ENCODE measurements at regions not wholly inside any gene's neighbourhood (a gene's known extent, or its start where the extent isn't known, plus 50 kb on each side); places are given as distances from the start of the nearest gene placed in this dataset.

DNA sequence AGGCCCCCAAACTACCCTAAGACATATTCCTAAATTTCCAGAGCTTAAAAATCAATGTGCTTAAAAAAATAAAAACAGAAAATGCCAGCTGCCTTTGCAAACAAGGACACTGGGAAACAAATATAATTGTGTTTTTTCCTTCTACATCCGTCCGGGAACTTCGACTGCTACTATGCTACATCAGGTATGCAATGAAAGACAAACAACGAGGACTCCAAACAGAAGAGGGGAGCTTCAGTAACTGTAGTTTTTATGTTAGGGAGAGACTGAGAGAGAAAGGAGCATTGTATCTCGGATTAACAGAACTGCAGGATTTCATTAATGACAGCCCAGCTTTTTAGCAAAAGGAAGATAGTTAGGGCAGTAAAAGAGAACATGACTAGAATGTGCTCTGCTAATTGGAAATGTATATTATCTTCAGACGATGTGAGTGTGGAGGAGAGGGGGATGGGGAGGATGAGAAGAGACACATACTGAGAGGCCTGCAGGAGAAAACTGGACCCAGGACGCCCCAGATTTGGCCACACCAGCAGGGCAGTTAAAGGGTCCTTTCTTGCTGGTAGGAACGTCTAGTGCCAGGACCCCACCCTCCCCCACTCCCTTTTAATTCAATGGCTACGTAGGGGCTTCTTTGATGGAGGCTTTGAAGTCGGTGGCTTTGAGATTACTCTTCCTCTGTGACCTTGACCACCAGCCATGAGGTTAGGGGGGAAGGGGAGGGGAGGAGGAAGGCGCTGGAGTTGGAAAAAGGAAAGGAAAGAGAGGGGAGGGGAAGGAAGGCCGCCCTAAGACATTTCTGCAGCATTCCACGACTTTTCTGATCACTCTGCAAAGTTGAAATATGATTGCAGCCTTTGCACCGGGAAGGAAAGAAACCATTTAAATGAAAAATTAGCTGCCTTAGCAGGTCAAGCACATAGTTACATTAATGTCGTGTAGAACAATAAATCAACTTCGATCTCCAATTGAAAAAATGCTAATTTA lies 187.1 kb downstream of the BLID start:
- peak overlapping the region in 1 of 2 donors; percentile 13 for H3K27ac ChIP-seq (ENCODE audit: low read depth in 1 of 2, low read length in 1 of 2)
- no peak overlapping the region for H3K4me3 ChIP-seq (ENCODE audit: low read length in 2 of 2)
- peaks cover 5 to 21% of the 10 kb centered on the region in 2 donors for H3K27me3 ChIP-seq (ENCODE audit: control insufficient read depth in 2 of 2, insufficient read depth in 1 of 2, low read length in 1 of 2)
- H3K4me1 ChIP-seq (ENCODE audit: control insufficient read depth in 2 of 2, insufficient read depth in 2 of 2, low read length in 2 of 2) = no peaks in the 10 kb centered on the region
- no peak for DNase-seq (ENCODE audit: low read depth in 6 of 9, low spot score in 9 of 9)
- 51% methylated on average over 16 of the region's 16 CpGs for WGBS
- no peaks in the 10 kb centered on the region for H3K36me3 ChIP-seq (ENCODE audit: control insufficient read depth in 2 of 2, insufficient read depth in 2 of 2, low read length in 1 of 2)
- no peaks in the 10 kb centered on the region for H3K9me3 ChIP-seq (ENCODE audit: control insufficient read depth in 2 of 2, insufficient read depth in 1 of 2, low read length in 1 of 2)

DNA sequence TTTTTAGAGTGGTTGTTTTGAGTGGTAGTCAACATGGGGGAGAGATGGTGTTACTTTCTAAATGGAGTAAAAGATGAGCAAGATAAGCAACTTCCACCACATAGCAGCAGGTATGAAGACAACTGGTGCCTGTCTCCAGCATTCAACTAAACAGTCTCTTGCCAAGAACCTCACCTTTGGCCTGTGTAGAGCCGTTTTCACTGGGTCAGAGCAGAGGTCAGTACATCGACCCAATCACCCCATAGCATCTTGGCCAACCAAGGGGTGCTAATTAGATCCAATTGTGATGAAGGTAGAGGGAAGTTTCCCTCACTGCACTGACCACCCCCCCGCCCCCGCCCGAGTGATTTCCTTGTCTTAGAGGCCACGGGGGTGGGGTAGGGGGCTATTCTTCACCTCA lies 188.2 kb downstream of the BLID start:
- H3K27ac ChIP-seq (ENCODE audit: low read depth in 1 of 2, low read length in 1 of 2) = no peak overlapping the region
- no peaks in the 10 kb centered on the region for H3K4me1 ChIP-seq (ENCODE audit: control insufficient read depth in 2 of 2, insufficient read depth in 2 of 2, low read length in 2 of 2)
- WGBS = 94% methylated on average over 6 of the region's 6 CpGs
- no peak for DNase-seq (ENCODE audit: low read depth in 6 of 9, low spot score in 9 of 9)
- no peak overlapping the region for H3K4me3 ChIP-seq (ENCODE audit: low read length in 2 of 2)
- H3K36me3 ChIP-seq (ENCODE audit: control insufficient read depth in 2 of 2, insufficient read depth in 2 of 2, low read length in 1 of 2) = no peaks in the 10 kb centered on the region
- no peaks in the 10 kb centered on the region for H3K9me3 ChIP-seq (ENCODE audit: control insufficient read depth in 2 of 2, insufficient read depth in 1 of 2, low read length in 1 of 2)
- H3K27me3 ChIP-seq (ENCODE audit: control insufficient read depth in 2 of 2, insufficient read depth in 1 of 2, low read length in 1 of 2) = peaks cover 5 to 21% of the 10 kb centered on the region in 2 donors

DNA sequence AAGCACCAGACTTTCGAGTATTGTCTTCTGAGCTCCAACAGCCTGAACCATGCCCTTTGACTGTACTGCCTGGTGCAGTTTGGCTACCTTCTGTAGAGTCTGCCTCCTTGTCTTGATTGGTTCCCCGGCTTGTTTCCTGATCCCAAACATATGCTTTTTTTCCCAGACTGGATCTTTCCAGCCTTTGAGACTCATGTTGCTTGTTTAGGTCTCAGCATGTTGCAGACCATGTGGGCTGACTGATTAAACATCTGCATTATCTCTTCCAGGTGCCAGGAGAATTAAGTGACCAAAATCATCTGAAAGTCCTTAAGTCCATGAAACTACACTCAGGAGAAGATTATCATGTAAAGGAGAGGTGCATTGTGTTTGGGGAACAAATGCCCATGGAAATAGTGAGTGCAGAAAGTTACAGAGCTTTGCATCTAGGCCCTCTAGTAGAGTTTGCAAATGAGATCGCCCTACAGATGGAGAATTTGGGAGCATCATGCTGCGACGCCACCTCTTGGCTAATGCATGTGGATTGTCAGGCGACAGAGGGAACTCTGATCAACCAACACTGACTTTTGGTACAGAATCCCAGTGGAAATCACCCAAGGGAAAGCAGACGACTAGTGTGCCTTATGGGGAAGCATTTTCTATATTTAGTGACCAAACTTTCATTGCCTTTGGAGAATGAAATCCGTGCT lies 188.8 kb downstream of the BLID start:
- Histone ChIP-seq H3K27ac (ENCODE audit: low read depth in 1 of 2, low read length in 1 of 2) (no peak overlapping the region), H3K4me3 (ENCODE audit: low read length in 2 of 2) (no peak overlapping the region), H3K4me1 (ENCODE audit: control insufficient read depth in 2 of 2, insufficient read depth in 2 of 2, low read length in 2 of 2) (no peaks in the 10 kb centered on the region), H3K27me3 (ENCODE audit: control insufficient read depth in 2 of 2, insufficient read depth in 1 of 2, low read length in 1 of 2) (peaks cover 5 to 21% of the 10 kb centered on the region in 2 donors), H3K9me3 (ENCODE audit: control insufficient read depth in 2 of 2, insufficient read depth in 1 of 2, low read length in 1 of 2) (no peaks in the 10 kb centered on the region), H3K36me3 (ENCODE audit: control insufficient read depth in 2 of 2, insufficient read depth in 2 of 2, low read length in 1 of 2) (no peaks in the 10 kb centered on the region)
- DNase-seq (ENCODE audit: low read depth in 6 of 9, low spot score in 9 of 9) = no peak
- 90% methylated on average over 8 of the region's 8 CpGs for WGBS

DNA sequence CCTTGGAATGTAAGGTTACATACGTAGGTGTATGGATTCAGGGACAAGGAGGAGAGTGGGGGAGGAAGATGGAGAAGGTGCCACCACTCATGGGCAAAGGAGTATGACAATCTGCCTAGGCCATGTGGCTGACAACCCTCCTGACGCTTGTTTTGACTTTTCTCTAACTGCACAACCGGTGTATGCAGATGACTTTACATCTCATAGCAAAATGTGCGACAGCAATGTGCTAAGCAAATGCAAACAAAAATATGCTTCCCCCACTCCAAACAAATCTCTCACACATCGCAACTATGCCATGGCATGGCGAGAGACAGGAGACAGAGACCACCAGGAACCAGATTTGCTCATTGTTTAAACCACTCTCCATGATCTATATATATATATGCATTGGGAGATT lies 191.8 kb downstream of the BLID start:
- no peak overlapping the region for H3K27ac ChIP-seq (ENCODE audit: low read depth in 1 of 2, low read length in 1 of 2)
- no peaks in the 10 kb centered on the region for H3K9me3 ChIP-seq (ENCODE audit: control insufficient read depth in 2 of 2, insufficient read depth in 1 of 2, low read length in 1 of 2)
- H3K27me3 ChIP-seq (ENCODE audit: control insufficient read depth in 2 of 2, insufficient read depth in 1 of 2, low read length in 1 of 2) = peaks cover 0 to 7% of the 10 kb centered on the region in 2 donors
- no peak overlapping the region for H3K4me3 ChIP-seq (ENCODE audit: low read length in 2 of 2)
- WGBS = 96% methylated on average over 6 of the region's 6 CpGs
- DNase-seq (ENCODE audit: low read depth in 6 of 9, low spot score in 9 of 9) = no peak
- no peaks in the 10 kb centered on the region for H3K4me1 ChIP-seq (ENCODE audit: control insufficient read depth in 2 of 2, insufficient read depth in 2 of 2, low read length in 2 of 2)
- no peaks in the 10 kb centered on the region for H3K36me3 ChIP-seq (ENCODE audit: control insufficient read depth in 2 of 2, insufficient read depth in 2 of 2, low read length in 1 of 2)

DNA sequence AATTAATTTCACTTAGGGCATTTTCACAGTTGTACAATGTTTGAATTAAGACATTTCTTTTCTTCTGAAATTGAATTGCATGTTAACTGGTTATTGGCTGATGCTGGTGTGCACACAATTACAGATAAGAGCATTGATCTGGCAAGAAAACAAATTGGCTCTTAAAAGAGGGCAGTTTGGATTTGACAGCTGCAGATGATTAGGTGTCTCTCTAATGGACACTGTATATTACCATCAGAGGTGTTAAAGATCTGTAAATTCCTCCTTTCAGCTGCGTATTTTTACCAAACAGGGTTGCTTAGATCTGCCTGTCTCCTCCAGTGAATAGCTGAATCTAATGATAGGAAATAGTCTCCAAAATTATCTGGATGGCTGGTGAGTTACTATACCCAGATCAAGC lies 198.5 kb downstream of the BLID start:
- H3K27ac ChIP-seq (ENCODE audit: low read depth in 1 of 2, low read length in 1 of 2) = no peak overlapping the region
- H3K4me3 ChIP-seq (ENCODE audit: low read length in 2 of 2) = no peak overlapping the region
- DNase-seq (ENCODE audit: low read depth in 6 of 9, low spot score in 9 of 9) = no peak
- WGBS = 98% methylated on average over 1 of the region's 1 CpG
- H3K27me3 ChIP-seq (ENCODE audit: control insufficient read depth in 2 of 2, insufficient read depth in 1 of 2, low read length in 1 of 2) = no peaks in the 10 kb centered on the region
- no peaks in the 10 kb centered on the region for H3K9me3 ChIP-seq (ENCODE audit: control insufficient read depth in 2 of 2, insufficient read depth in 1 of 2, low read length in 1 of 2)
- H3K36me3 ChIP-seq (ENCODE audit: control insufficient read depth in 2 of 2, insufficient read depth in 2 of 2, low read length in 1 of 2) = no peaks in the 10 kb centered on the region
- no peaks in the 10 kb centered on the region for H3K4me1 ChIP-seq (ENCODE audit: control insufficient read depth in 2 of 2, insufficient read depth in 2 of 2, low read length in 2 of 2)

DNA sequence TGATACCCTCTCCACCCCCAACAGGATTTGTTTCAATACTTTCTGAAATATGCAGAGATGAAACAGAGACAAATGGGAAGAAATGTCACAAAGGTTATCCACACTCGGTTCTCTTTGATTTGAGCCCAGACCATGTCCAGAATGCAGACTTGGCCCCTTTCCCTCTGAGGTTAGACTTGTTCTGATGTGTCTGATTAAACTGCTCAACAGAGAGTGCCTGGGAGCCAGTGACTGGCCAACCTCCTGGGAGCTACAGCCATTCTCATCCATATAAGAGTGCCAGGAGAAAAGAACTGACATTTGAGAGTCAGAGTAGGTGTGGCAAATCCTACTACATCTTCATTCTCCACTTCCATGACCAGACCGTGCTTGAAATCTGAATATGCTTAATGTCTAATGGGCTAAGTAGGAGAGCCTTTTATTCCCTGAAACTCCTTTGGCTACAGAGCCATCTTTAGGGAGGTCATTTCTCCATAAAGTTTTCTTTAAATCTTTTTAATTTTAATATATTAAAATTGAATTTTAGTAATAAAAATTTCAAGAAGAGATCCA lies 201.4 kb downstream of the BLID start:
- H3K9me3 ChIP-seq (ENCODE audit: control insufficient read depth in 2 of 2, insufficient read depth in 1 of 2, low read length in 1 of 2) = no peaks in the 10 kb centered on the region
- no peak for DNase-seq (ENCODE audit: low read depth in 6 of 9, low spot score in 9 of 9)
- no peak overlapping the region for H3K27ac ChIP-seq (ENCODE audit: low read depth in 1 of 2, low read length in 1 of 2)

DNA sequence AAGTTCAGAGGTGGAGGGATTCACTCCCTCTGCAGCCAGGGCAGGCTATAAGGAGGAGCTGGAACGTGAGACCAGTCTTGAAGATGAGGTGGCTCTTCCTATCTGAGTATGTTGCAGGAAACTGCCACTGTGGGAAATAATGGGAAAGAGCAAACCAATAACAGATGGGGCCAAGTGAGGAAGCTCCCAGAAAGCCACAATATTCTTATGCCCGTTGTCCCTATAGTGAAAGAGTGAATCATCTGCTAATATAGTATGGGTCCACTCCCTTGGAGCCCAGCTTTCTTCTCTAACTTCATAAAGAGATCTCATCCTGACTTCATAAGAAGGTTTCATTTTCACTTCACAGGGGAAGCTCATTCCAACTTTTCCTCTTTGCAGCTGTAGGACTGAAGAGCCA lies 206.4 kb downstream of the BLID start:
- Histone ChIP-seq H3K36me3 (ENCODE audit: control insufficient read depth in 2 of 2, insufficient read depth in 2 of 2, low read length in 1 of 2) (no peaks in the 10 kb centered on the region), H3K4me1 (ENCODE audit: control insufficient read depth in 2 of 2, insufficient read depth in 2 of 2, low read length in 2 of 2) (peaks cover 0 to 4% of the 10 kb centered on the region in 2 donors), H3K27ac (ENCODE audit: low read depth in 1 of 2, low read length in 1 of 2) (no peak overlapping the region), H3K4me3 (ENCODE audit: low read length in 2 of 2) (no peak overlapping the region), H3K9me3 (ENCODE audit: control insufficient read depth in 2 of 2, insufficient read depth in 1 of 2, low read length in 1 of 2) (no peaks in the 10 kb centered on the region), H3K27me3 (ENCODE audit: control insufficient read depth in 2 of 2, insufficient read depth in 1 of 2, low read length in 1 of 2) (no peaks in the 10 kb centered on the region)
- DNase-seq (ENCODE audit: low read depth in 6 of 9, low spot score in 9 of 9) = no peak
- WGBS = 92% methylated on average over 2 of the region's 2 CpGs

More for the DNA sequence above, 201.4 kb downstream of the BLID start:
- 90% methylated on average over 2 of the region's 2 CpGs for WGBS
- Histone ChIP-seq H3K4me1 (ENCODE audit: control insufficient read depth in 2 of 2, insufficient read depth in 2 of 2, low read length in 2 of 2) (no peaks in the 10 kb centered on the region), H3K27me3 (ENCODE audit: control insufficient read depth in 2 of 2, insufficient read depth in 1 of 2, low read length in 1 of 2) (no peaks in the 10 kb centered on the region), H3K36me3 (ENCODE audit: control insufficient read depth in 2 of 2, insufficient read depth in 2 of 2, low read length in 1 of 2) (no peaks in the 10 kb centered on the region), H3K4me3 (ENCODE audit: low read length in 2 of 2) (no peak overlapping the region)

DNA sequence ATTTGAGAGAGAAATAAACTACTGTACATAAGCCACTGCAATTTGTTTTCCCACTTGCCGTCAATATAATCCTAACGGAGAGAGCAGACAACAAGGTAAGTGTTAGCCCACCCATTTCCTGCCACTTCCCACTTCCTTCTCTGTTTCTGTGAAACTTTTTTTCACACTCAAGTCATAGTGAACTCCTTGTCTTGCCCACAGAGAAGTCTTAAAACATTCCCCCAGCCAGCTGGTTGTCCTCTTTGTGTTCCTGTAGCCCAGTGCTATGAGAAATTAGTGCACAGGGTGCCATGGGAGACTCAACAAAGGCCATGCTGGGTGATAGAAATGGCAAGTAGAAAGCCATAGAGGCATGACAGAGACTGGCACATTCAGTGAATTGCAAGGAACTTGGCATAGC lies 208.6 kb downstream of the BLID start:
- H3K9me3 ChIP-seq (ENCODE audit: control insufficient read depth in 2 of 2, insufficient read depth in 1 of 2, low read length in 1 of 2) = no peaks in the 10 kb centered on the region
- peaks cover 0 to 4% of the 10 kb centered on the region in 2 donors for H3K4me1 ChIP-seq (ENCODE audit: control insufficient read depth in 2 of 2, insufficient read depth in 2 of 2, low read length in 2 of 2)
- WGBS = 12% methylated on average over 2 of the region's 2 CpGs
- no peak overlapping the region for H3K27ac ChIP-seq (ENCODE audit: low read depth in 1 of 2, low read length in 1 of 2)
- no peak overlapping the region for H3K4me3 ChIP-seq (ENCODE audit: low read length in 2 of 2)
- H3K27me3 ChIP-seq (ENCODE audit: control insufficient read depth in 2 of 2, insufficient read depth in 1 of 2, low read length in 1 of 2) = no peaks in the 10 kb centered on the region
- no peaks in the 10 kb centered on the region for H3K36me3 ChIP-seq (ENCODE audit: control insufficient read depth in 2 of 2, insufficient read depth in 2 of 2, low read length in 1 of 2)
- no peak for DNase-seq (ENCODE audit: low read depth in 6 of 9, low spot score in 9 of 9)

DNA sequence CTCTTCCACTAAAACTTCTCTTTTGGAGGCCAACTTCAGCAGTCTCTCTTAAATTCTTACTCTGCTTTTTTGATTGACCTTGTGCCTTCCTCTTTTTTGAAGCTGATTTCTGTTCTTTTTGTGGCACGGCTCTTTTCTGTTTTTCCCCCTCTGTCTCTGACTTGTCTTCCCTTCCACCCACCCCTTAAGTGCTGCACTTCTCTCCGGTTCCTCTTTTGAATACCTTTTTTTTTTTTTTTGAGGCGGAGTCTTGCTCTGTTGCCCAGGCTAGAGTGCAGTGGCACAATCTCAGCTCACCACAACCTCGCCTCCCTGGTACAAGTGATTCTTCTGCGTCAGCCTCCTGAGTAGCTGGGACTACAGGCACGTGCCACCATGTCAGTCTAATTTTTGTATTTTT lies 211.9 kb downstream of the BLID start:
- Histone ChIP-seq H3K4me3 (ENCODE audit: low read length in 2 of 2) (no peak overlapping the region), H3K4me1 (ENCODE audit: control insufficient read depth in 2 of 2, insufficient read depth in 2 of 2, low read length in 2 of 2) (peaks cover 0 to 4% of the 10 kb centered on the region in 2 donors), H3K9me3 (ENCODE audit: control insufficient read depth in 2 of 2, insufficient read depth in 1 of 2, low read length in 1 of 2) (no peaks in the 10 kb centered on the region), H3K27me3 (ENCODE audit: control insufficient read depth in 2 of 2, insufficient read depth in 1 of 2, low read length in 1 of 2) (no peaks in the 10 kb centered on the region), H3K27ac (ENCODE audit: low read depth in 1 of 2, low read length in 1 of 2) (no peak overlapping the region), H3K36me3 (ENCODE audit: control insufficient read depth in 2 of 2, insufficient read depth in 2 of 2, low read length in 1 of 2) (no peaks in the 10 kb centered on the region)
- WGBS = 34% methylated on average over 6 of the region's 6 CpGs
- no peak for DNase-seq (ENCODE audit: low read depth in 6 of 9, low spot score in 9 of 9)

Measured in thymus (tissue), 11 donors.